ENCODE measurements at regions not wholly inside any gene's neighbourhood (a gene's known extent, or its start where the extent isn't known, plus 50 kb on each side); places are given as distances from the start of the nearest gene placed in this dataset.
"Not testable (repeated sequence)": the region's sequence is repeated elsewhere in the genome, so short reads cannot be mapped to it uniquely, and the experiment has no call there.

GRCh38 chr2:111258318-111258717, 137.6 kb downstream of the BCL2L11 start:
- not testable (repeated sequence) for TF ChIP-seq POLR2AphosphoS5, EP300, POLR2A (IDR thresholded peaks at IDR 0.05)
- TF ChIP-seq, protein P1, sequence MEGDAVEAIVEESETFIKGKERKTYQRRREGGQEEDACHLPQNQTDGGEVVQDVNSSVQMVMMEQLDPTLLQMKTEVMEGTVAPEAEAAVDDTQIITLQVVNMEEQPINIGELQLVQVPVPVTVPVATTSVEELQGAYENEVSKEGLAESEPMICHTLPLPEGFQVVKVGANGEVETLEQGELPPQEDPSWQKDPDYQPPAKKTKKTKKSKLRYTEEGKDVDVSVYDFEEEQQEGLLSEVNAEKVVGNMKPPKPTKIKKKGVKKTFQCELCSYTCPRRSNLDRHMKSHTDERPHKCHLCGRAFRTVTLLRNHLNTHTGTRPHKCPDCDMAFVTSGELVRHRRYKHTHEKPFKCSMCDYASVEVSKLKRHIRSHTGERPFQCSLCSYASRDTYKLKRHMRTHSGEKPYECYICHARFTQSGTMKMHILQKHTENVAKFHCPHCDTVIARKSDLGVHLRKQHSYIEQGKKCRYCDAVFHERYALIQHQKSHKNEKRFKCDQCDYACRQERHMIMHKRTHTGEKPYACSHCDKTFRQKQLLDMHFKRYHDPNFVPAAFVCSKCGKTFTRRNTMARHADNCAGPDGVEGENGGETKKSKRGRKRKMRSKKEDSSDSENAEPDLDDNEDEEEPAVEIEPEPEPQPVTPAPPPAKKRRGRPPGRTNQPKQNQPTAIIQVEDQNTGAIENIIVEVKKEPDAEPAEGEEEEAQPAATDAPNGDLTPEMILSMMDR (IDR thresholded peaks at IDR 0.05): not testable (repeated sequence)

Measured in gastroesophageal sphincter (tissue), 3 donors.